Endothelial cell (in vitro differentiated cells): ENCODE measurements at regions not wholly inside any gene's neighbourhood (a gene's known extent, or its start where the extent isn't known, plus 50 kb on each side); places are given as distances from the start of the nearest gene placed in this dataset.
A peak's percentile ranks its signal among the peaks of the same experiment; 100 is the strongest.

Source experiments
- DNase-seq: peaks from one replicate; pipeline ENCODE4 v3.0.0; 2021; ENCODE audit warnings: low spot score
- H3K27ac Mint-ChIP-seq: one replicate; pipeline ENCODE4 v1.8.0; 2021; ENCODE audit warnings: mixed read lengths, inconsistent platforms; ENCODE audit not compliant: unreplicated experiment
- H3K27me3 Mint-ChIP-seq: one replicate; pipeline ENCODE4 v1.8.0; 2021; ENCODE audit warnings: mild to moderate bottlenecking, moderate library complexity, mixed read lengths, inconsistent platforms; ENCODE audit not compliant: unreplicated experiment
- H3K36me3 Mint-ChIP-seq: one replicate; pipeline ENCODE4 v1.8.0; 2021; ENCODE audit warnings: mild to moderate bottlenecking, low read depth, mixed read lengths, inconsistent platforms; ENCODE audit not compliant: unreplicated experiment
- H3K4me1 Mint-ChIP-seq: one replicate; pipeline ENCODE4 v1.8.0; 2021; ENCODE audit warnings: mild to moderate bottlenecking, mixed read lengths, inconsistent platforms; ENCODE audit not compliant: unreplicated experiment
- H3K4me3 Mint-ChIP-seq: one replicate; pipeline ENCODE4 v1.8.0; 2021; ENCODE audit warnings: mild to moderate bottlenecking, mixed read lengths, inconsistent platforms; ENCODE audit not compliant: unreplicated experiment
- H3K9me3 Mint-ChIP-seq: one replicate; pipeline ENCODE4 v1.8.0; 2021; ENCODE audit warnings: mixed read lengths, inconsistent platforms; ENCODE audit not compliant: unreplicated experiment
- TF ChIP-seq, protein P1 (sequence below): fragments of 200-600 bp; sonication (generic); IDR thresholded peaks from one replicate; pipeline ENCODE4 v1.5.0; 2021; ENCODE audit warnings: antibody characterized with exemption; ENCODE audit not compliant: unreplicated experiment

GRCh38 chr14:105855246-105855892 lies 329.0 kb downstream of the TMEM121 start:
- Mint-ChIP-seq H3K9me3 (peaks cover 31% of the 10 kb centered on the region), H3K27ac (peak overlapping the region; percentile 74), H3K4me3 (peak overlapping the region; percentile 51), H3K27me3 (peaks cover 24% of the 10 kb centered on the region), H3K4me1 (no peaks in the 10 kb centered on the region), H3K36me3 (peaks cover 22% of the 10 kb centered on the region)
- TF ChIP-seq, protein P1, sequence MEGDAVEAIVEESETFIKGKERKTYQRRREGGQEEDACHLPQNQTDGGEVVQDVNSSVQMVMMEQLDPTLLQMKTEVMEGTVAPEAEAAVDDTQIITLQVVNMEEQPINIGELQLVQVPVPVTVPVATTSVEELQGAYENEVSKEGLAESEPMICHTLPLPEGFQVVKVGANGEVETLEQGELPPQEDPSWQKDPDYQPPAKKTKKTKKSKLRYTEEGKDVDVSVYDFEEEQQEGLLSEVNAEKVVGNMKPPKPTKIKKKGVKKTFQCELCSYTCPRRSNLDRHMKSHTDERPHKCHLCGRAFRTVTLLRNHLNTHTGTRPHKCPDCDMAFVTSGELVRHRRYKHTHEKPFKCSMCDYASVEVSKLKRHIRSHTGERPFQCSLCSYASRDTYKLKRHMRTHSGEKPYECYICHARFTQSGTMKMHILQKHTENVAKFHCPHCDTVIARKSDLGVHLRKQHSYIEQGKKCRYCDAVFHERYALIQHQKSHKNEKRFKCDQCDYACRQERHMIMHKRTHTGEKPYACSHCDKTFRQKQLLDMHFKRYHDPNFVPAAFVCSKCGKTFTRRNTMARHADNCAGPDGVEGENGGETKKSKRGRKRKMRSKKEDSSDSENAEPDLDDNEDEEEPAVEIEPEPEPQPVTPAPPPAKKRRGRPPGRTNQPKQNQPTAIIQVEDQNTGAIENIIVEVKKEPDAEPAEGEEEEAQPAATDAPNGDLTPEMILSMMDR = no peak
- DNase-seq = no peak

GRCh38 chr14:105855893-105856675 lies 329.7 kb downstream of the TMEM121 start:
- Mint-ChIP-seq H3K27me3 (peaks cover 24% of the 10 kb centered on the region), H3K27ac (peak overlapping the region; percentile 70), H3K4me3 (peak overlapping the region; percentile 73), H3K9me3 (peaks cover 38% of the 10 kb centered on the region), H3K4me1 (no peaks in the 10 kb centered on the region), H3K36me3 (peaks cover 22% of the 10 kb centered on the region)
- TF ChIP-seq, protein P1 = no peak
- no peak for DNase-seq

DNA sequence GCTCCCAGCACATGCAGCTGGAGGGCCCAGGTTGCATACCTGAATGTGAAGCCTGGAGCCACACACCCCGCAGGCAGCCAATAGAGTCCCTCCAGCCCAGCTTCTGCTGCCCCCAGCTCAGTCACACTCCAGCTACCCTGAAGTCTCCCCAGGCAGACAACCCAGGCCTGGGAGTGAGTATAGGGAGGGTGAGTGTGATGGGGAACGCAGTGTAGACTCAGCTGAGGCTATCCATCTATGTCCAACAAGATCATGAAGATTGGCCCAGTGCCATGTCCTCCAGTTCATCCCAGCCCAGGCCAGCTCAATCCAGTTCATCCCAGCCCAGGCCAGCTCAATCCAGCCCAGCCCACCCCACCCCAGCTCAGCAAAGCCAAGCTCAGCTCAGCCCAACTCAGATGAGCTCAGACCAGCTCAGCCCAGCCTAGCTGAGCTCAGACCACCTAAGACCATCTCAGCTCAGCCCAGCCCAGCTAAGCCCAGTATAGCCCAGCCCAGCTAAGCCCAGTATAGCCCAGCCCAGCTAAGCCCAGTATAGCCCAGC lies 330.4 kb downstream of the TMEM121 start:
- Mint-ChIP-seq H3K27ac (no peak overlapping the region), H3K4me1 (no peaks in the 10 kb centered on the region), H3K36me3 (peaks cover 22% of the 10 kb centered on the region), H3K9me3 (peaks cover 38% of the 10 kb centered on the region), H3K27me3 (peaks cover 20% of the 10 kb centered on the region), H3K4me3 (no peak overlapping the region)
- no peak for DNase-seq
- TF ChIP-seq, protein P1 = no peak

- no peak overlapping the region for H3K4me3 Mint-ChIP-seq
- H3K27me3 Mint-ChIP-seq = peaks cover 20% of the 10 kb centered on the region
- peaks cover 38% of the 10 kb centered on the region for H3K9me3 Mint-ChIP-seq
- H3K4me1 Mint-ChIP-seq = no peaks in the 10 kb centered on the region
- no peak overlapping the region for H3K27ac Mint-ChIP-seq
- TF ChIP-seq, protein P1 = no peak
- DNase-seq = no peak
- peaks cover 22% of the 10 kb centered on the region for H3K36me3 Mint-ChIP-seq
These were observed 330.9 kb downstream of the TMEM121 start for GRCh38 chr14:105857220-105857825.
